Lung (tissue), 11 donors: ENCODE measurements at regions not wholly inside any gene's neighbourhood (a gene's known extent, or its start where the extent isn't known, plus 50 kb on each side); places are given as distances from the start of the nearest gene placed in this dataset.

Experiments
- ATAC-seq: fragments of 200-7000 bp; cut with Tn5 transposase; one replicate; pipeline ENCODE4 v1.9.1; 2020; ENCODE audit warnings: moderate number of reproducible peaks; ENCODE audit not compliant: insufficient read depth, low FRiP score
- DNase-seq, 3 donors: peaks; one replicate each; pipeline ENCODE4 v3.0.0-alpha.2; 2013 to 2017
- H3K27ac ChIP-seq, 2 donors: one replicate each; pipeline ENCODE4 v1.5.1; 2013; ENCODE audit warnings: mild to moderate bottlenecking in 2 of 2, moderate library complexity in 2 of 2, control low read depth in 1 of 2, inconsistent platforms in 1 of 2, low read depth in 1 of 2, low read length in 1 of 2
- H3K27me3 ChIP-seq, 3 donors: one replicate each; pipeline ENCODE4 v1.5.1; 2013; ENCODE audit warnings: low read length in 2 of 3; ENCODE audit not compliant: control insufficient read depth in 3 of 3, insufficient read depth in 3 of 3
- H3K36me3 ChIP-seq, 4 donors: one replicate each; pipeline ENCODE4 v1.5.1; 2013; ENCODE audit warnings: low read length in 4 of 4, mild to moderate bottlenecking in 1 of 4, moderate library complexity in 1 of 4; ENCODE audit not compliant: control insufficient read depth in 4 of 4, insufficient read depth in 4 of 4
- H3K4me1 ChIP-seq, 5 donors: one replicate each; pipeline ENCODE4 v1.5.1; 2013; ENCODE audit warnings: low read length in 5 of 5, mild to moderate bottlenecking in 2 of 5, moderate library complexity in 1 of 5; ENCODE audit not compliant: control insufficient read depth in 5 of 5, insufficient read depth in 5 of 5
- H3K4me3 ChIP-seq: one replicate; pipeline ENCODE4 v1.5.1; 2013; ENCODE audit warnings: mild to moderate bottlenecking, control low read depth, moderate library complexity
- H3K9ac ChIP-seq, 2 donors: one replicate each; pipeline ENCODE4 v1.5.1; 2013; ENCODE audit warnings: low read length in 2 of 2, control low read depth in 1 of 2; ENCODE audit not compliant: insufficient read depth in 1 of 2
- H3K9me3 ChIP-seq, 4 donors: one replicate each; pipeline ENCODE4 v1.5.1; 2013; ENCODE audit warnings: low read length in 3 of 4, mild to moderate bottlenecking in 1 of 4, moderate library complexity in 1 of 4; ENCODE audit not compliant: control insufficient read depth in 4 of 4, insufficient read depth in 3 of 4
- CTCF ChIP-seq: IDR thresholded peaks from 2 replicates; pipeline ENCODE4 v1.5.1; 2012; ENCODE audit warnings: mild to moderate bottlenecking; ENCODE audit errors: control extremely low read depth, extremely low read depth
- WGBS, 2 donors: extraction: QIAGEN DNeasy Blood & Tissue Kit; methylation state at CpG; one replicate each; pipeline ENCODE4 v1.1.7; 2013; 5-methylcytosine and 5-hydroxymethylcytosine counted together
- donor health status: control.
- donor health status: control.
- donor health status: Bipolar disorder and iron deficiency.
- donor health status: healthy.
- donor health status: DM: yes; HTN: yes; CAD: no.

GRCh38 chr18:58805467-58806187, 59.0 kb upstream of the ZNF532 start:
- Histone ChIP-seq H3K4me3 (no peak overlapping the region), H3K27ac (no peak overlapping the region), H3K9me3 (peaks cover 0 to 3% (median 0%) of the 10 kb centered on the region in 4 donors), H3K27me3 (no peaks in the 10 kb centered on the region), H3K36me3 (no peaks in the 10 kb centered on the region), H3K9ac (no peak overlapping the region), H3K4me1 (peaks cover 0 to 1% (median 0%) of the 10 kb centered on the region in 5 donors)
- WGBS, 2 donors: 74 to 82% methylated on average over 8 of the region's 8 CpGs
- ATAC-seq (no peak), DNase-seq (no peak)
- TF ChIP-seq CTCF: no peak

- Histone ChIP-seq H3K9ac (no peak overlapping the region), H3K36me3 (no peaks in the 10 kb centered on the region), H3K9me3 (peaks cover 0 to 3% (median 0%) of the 10 kb centered on the region in 4 donors), H3K27ac (no peak overlapping the region), H3K27me3 (no peaks in the 10 kb centered on the region), H3K4me3 (no peak overlapping the region), H3K4me1 (no peaks in the 10 kb centered on the region)
- DNase-seq: no peak
- TF ChIP-seq CTCF: no peak
- ATAC-seq: no peak
- WGBS, 2 donors: 90 to 92% methylated on average over 18 to 19 of the region's 20 CpGs
Observed at GRCh38 chr18:58806826-58807714, 57.6 kb upstream of the ZNF532 start.

- Histone ChIP-seq H3K27ac (no peak overlapping the region), H3K4me3 (no peak overlapping the region)
Observed at GRCh38 chr18:58807766-58808165, 56.9 kb upstream of the ZNF532 start.

More at GRCh38 chr18:58807766-58808165, 56.9 kb upstream of the ZNF532 start:
- no peak for ATAC-seq
- H3K27me3 ChIP-seq: no peaks in the 10 kb centered on the region
- DNase-seq: no peak
- no peak for TF ChIP-seq CTCF
- no peaks in the 10 kb centered on the region for H3K36me3 ChIP-seq
- H3K4me1 ChIP-seq: peaks cover 0 to 4% (median 0%) of the 10 kb centered on the region in 5 donors
- 81 to 86% methylated on average over 10 of the region's 10 CpGs for WGBS, 2 donors
- no peak overlapping the region for H3K9ac ChIP-seq
- H3K9me3 ChIP-seq: peaks cover 0 to 3% (median 0%) of the 10 kb centered on the region in 4 donors
